HL-60 (cell line): ENCODE measurements at regions not wholly inside any gene's neighbourhood (a gene's known extent, or its start where the extent isn't known, plus 50 kb on each side); places are given as distances from the start of the nearest gene placed in this dataset.

Experiments used
- DNase-seq, 2 experiments: peaks; one replicate each; pipeline ENCODE4 v3.0.0-alpha.2; 2010 to 2020; ENCODE audit warnings: low read depth in 1 of 2, low spot score in 1 of 2
- H3K27ac ChIP-seq: fragments of 250-450 bp; sonication (Bioruptor Pico); replicated peaks from 2 replicates; pipeline ENCODE4 v1.5.1; 2020; ENCODE audit warnings: mild to moderate bottlenecking, moderate library complexity
- H3K27me3 ChIP-seq: fragments of 250-450 bp; sonication (Bioruptor Pico); 2 replicates; pipeline ENCODE4 v1.5.1; 2021; ENCODE audit warnings: mild to moderate bottlenecking, moderate library complexity; ENCODE audit not compliant: insufficient read depth, poor library complexity, severe bottlenecking
- H3K4me3 ChIP-seq: replicated peaks from 2 replicates; pipeline ENCODE4 v1.5.1; 2011; ENCODE audit warnings: mild to moderate bottlenecking, control low read depth, low read length; ENCODE audit not compliant: insufficient read depth
- GABPA ChIP-seq: IDR thresholded peaks from 2 replicates; pipeline ENCODE4 v1.6.1; 2012; ENCODE audit warnings: low read depth
- POLR2AphosphoS5 ChIP-seq: IDR thresholded peaks from 2 replicates; pipeline ENCODE4 v1.6.1; 2012; ENCODE audit warnings: low read depth
- REST ChIP-seq: IDR thresholded peaks from 2 replicates; pipeline ENCODE4 v1.6.1; 2012; ENCODE audit warnings: low read depth; ENCODE audit not compliant: insufficient replicate concordance
- SPI1 ChIP-seq: IDR thresholded peaks from 2 replicates; pipeline ENCODE4 v1.6.1; 2012; ENCODE audit warnings: low read depth, mild to moderate bottlenecking, borderline replicate concordance
- TF ChIP-seq, protein P1 (sequence below): IDR thresholded peaks from one replicate; pipeline ENCODE4 v1.5.1; 2011; ENCODE audit warnings: low read length, control low read depth, inconsistent platforms; ENCODE audit not compliant: insufficient read depth

- no peaks in the 10 kb centered on the region for H3K27me3 ChIP-seq
- no peak overlapping the region for H3K4me3 ChIP-seq
- no peak for DNase-seq
- no peak overlapping the region for H3K27ac ChIP-seq
- TF ChIP-seq, protein P1, sequence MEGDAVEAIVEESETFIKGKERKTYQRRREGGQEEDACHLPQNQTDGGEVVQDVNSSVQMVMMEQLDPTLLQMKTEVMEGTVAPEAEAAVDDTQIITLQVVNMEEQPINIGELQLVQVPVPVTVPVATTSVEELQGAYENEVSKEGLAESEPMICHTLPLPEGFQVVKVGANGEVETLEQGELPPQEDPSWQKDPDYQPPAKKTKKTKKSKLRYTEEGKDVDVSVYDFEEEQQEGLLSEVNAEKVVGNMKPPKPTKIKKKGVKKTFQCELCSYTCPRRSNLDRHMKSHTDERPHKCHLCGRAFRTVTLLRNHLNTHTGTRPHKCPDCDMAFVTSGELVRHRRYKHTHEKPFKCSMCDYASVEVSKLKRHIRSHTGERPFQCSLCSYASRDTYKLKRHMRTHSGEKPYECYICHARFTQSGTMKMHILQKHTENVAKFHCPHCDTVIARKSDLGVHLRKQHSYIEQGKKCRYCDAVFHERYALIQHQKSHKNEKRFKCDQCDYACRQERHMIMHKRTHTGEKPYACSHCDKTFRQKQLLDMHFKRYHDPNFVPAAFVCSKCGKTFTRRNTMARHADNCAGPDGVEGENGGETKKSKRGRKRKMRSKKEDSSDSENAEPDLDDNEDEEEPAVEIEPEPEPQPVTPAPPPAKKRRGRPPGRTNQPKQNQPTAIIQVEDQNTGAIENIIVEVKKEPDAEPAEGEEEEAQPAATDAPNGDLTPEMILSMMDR = no peak
- TF ChIP-seq POLR2AphosphoS5 (no peak), SPI1 (no peak), GABPA (no peak), REST (no peak)
Measured at GRCh38 chr1:147491098-147491497, 50.2 kb upstream of the BCL9 start.
